ENCODE measurements at regions not wholly inside any gene's neighbourhood (a gene's known extent, or its start where the extent isn't known, plus 50 kb on each side); places are given as distances from the start of the nearest gene placed in this dataset.
"Not testable (repeated sequence)": the region's sequence is repeated elsewhere in the genome, so short reads cannot be mapped to it uniquely, and the experiment has no call there.

DNA sequence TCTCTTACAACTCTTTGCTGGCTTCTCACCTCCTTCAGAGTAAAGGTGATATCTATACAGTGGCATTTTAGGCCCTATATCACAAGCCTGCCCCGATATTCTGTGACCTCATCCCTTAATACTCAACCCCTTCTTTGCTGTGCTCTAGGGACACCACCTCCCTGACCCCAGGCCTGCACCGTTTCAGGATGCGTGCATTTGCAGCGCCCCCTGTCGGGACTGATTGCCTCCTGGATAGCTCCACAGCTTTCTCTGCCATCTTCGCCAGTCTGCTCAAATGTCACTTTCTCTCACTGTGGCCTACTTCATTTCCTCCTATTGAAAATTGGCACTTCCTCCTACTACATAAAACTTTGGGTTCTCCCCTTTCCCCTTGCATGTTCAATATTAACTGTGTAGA is 289.6 kb downstream of the SOCS6 start:
- no peak for DNase-seq (ENCODE audit: low read depth)
- H3K4me3 ChIP-seq (ENCODE audit: control insufficient read depth, low read depth, low read length), result no peak overlapping the region
- TF ChIP-seq, protein P1, sequence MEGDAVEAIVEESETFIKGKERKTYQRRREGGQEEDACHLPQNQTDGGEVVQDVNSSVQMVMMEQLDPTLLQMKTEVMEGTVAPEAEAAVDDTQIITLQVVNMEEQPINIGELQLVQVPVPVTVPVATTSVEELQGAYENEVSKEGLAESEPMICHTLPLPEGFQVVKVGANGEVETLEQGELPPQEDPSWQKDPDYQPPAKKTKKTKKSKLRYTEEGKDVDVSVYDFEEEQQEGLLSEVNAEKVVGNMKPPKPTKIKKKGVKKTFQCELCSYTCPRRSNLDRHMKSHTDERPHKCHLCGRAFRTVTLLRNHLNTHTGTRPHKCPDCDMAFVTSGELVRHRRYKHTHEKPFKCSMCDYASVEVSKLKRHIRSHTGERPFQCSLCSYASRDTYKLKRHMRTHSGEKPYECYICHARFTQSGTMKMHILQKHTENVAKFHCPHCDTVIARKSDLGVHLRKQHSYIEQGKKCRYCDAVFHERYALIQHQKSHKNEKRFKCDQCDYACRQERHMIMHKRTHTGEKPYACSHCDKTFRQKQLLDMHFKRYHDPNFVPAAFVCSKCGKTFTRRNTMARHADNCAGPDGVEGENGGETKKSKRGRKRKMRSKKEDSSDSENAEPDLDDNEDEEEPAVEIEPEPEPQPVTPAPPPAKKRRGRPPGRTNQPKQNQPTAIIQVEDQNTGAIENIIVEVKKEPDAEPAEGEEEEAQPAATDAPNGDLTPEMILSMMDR (conservative IDR thresholded peaks at IDR 0.05; ENCODE audit: control insufficient read depth, insufficient read depth, low read depth, low read length), result no peak

DNA sequence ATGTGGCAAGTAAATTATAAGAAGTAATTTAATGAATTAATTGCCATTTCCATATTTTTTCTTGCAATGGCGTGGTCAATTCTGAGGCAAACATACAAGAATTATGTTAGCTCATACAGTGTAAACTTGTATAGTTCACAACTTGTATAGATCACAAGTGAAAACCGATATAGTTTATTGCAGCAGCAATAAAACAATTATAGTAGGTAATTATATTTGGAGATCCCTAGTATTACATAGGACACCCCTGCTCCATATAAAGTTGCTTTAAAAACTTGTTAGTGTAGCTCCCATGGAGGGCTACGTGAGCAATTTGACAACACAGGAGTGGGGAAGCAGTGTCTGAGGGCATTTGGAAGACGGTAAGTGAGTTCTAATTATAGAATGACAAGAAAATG is 288.2 kb downstream of the SOCS6 start:
- no peak overlapping the region for H3K4me3 ChIP-seq (ENCODE audit: control insufficient read depth, low read depth, low read length)
- TF ChIP-seq, protein P1 (conservative IDR thresholded peaks at IDR 0.05; ENCODE audit: control insufficient read depth, insufficient read depth, low read depth, low read length), result no peak
- DNase-seq (ENCODE audit: low read depth), result no peak

DNA sequence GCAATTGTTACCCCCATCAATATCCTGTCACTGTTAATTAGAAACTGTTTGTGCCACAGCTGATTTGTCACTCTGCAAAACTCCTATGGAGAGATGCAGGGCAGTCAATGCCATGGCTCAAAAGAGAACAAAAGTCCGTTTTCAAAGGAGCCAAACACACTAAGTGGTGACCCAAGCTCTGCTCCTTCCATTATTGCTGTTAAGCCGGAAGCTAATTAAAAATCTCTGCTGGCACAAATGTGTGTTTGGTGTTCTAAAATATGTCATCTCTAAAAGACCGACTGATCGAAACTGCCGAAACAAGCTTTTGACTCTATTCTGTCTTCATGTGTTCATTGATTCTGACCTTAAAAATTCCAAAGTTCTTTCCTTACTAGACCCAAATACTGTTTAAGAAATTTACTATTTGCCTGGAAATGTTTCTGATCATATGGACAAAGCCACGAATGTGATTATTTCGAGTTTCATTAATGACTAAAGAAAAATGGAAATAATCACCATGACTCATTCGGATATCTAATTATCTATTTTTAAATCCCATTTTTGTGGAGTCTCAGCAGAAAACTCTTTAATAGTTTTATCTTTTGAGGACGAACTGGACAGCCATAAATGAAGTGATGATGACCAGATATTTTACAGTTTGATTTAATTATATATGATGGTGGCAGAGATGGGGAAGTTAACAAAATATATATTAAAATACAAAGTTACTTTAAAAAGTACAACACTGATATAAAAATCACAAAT is 287.6 kb downstream of the SOCS6 start:
- TF ChIP-seq, protein P1 (conservative IDR thresholded peaks at IDR 0.05; ENCODE audit: control insufficient read depth, insufficient read depth, low read depth, low read length), result no peak
- DNase-seq (ENCODE audit: low read depth), result no peak
- H3K4me3 ChIP-seq (ENCODE audit: control insufficient read depth, low read depth, low read length), result no peak overlapping the region

DNA sequence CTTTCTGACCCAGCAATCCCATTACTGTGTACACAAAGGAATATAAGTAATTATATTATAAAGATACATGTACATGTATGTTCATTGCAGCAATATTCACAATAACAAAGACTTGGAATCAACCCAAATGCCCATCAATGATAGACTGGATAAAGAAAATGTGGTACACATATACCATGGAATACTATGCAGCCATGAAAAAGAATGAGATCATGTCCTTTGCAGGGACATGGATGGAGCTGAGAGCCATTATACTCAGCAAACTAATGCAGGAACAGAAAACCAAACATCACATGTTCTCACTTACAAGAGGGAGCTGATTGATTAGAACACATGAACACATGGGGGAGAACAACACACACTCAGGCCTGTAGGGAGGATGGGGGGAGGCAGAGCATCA is 286.1 kb downstream of the SOCS6 start:
- not testable (repeated sequence) for H3K4me3 ChIP-seq (ENCODE audit: control insufficient read depth, low read depth, low read length); DNase-seq (ENCODE audit: low read depth)

DNA sequence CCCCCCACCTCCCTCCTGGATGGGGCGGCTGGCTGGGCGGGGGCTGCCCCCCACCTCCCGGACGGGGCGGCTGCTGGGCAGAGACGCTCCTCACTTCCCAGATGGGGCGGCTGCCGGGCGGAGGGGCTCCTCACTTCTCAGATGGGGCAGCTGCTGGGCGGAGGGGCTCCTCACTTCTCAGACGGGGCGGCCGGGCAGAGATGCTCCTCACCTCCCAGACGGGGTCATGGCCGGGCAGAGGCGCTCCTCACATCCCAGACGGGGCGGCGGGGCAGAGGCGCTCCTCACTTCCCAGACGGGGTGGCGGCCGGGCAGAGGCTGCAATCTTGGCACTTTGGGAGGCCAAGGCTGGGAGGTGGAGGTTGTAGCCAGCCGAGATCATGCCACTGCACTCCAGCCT is 280.8 kb downstream of the SOCS6 start:
- H3K4me3 ChIP-seq (ENCODE audit: control insufficient read depth, low read depth, low read length); DNase-seq (ENCODE audit: low read depth): not testable (repeated sequence)

DNA sequence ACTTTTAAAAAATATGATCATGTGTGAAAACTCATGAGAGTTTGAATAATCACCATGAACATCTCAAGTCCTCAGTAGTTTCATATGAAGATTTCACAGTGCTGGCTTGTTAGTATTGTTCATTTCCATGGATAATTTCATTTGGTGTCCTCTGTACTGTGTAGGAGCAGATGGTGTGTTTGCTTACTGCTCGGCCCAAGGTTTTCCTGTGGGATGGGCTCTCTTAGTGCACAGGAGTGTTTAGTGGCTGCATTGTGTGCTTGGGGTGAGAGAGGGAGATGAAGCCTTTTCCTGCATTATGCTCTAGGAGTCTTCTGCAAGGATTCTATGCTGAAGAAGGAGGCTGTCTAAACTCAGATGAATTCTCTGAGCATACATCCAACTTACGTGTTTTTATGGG is 270.6 kb downstream of the SOCS6 start:
- TF ChIP-seq, protein P1 (conservative IDR thresholded peaks at IDR 0.05; ENCODE audit: control insufficient read depth, insufficient read depth, low read depth, low read length), result no peak
- H3K4me3 ChIP-seq (ENCODE audit: control insufficient read depth, low read depth, low read length), result no peak overlapping the region
- DNase-seq (ENCODE audit: low read depth), result no peak

DNA sequence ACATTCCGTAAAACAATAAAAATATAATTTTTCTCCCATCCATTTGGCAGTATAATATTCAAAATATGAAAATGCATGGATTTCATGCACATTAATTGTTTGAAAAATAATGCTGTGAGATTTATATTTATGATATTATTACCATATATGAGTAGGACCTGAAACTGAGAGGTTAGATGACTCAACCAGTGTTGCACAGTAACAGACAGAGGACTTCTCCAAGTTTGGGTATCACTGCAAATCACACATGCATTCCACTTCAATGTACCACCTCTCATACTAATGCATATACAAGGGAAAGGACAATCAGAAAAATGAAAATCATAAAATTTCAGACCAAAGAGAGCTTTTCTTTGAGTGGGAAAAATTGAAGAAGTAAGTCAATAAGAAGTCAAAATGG is 269.5 kb downstream of the SOCS6 start:
- TF ChIP-seq, protein P1 (conservative IDR thresholded peaks at IDR 0.05; ENCODE audit: control insufficient read depth, insufficient read depth, low read depth, low read length), result no peak
- no peak for DNase-seq (ENCODE audit: low read depth)
- no peak overlapping the region for H3K4me3 ChIP-seq (ENCODE audit: control insufficient read depth, low read depth, low read length)

DNA sequence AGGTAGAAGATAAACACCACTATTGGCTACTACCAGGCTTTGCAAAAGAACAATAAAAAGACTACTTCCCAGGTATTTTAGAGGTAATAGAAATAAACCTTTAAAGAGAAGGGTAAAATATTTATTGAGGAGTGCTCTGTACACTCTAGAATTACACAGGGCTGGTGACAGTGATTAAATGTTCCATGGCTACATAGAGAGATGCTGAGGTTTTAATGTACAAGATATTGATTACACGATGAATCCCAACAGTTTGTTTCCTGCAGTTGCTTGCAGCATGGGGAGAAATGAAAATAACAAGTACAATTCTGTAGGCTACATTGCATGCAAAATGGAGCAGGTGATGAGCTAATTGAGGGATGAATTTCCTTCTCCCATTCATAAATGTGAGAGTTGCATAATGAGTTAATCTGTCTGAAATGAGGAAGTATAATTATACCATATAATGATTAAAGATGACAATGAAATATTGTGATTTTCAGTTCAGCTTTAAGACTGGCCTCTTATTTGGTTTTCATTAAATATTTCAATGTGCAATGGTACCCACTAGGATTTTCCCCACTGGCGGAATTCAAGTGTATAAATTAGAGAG is 266.1 kb downstream of the SOCS6 start:
- H3K4me3 ChIP-seq (ENCODE audit: control insufficient read depth, low read depth, low read length), result no peak overlapping the region
- TF ChIP-seq, protein P1 (conservative IDR thresholded peaks at IDR 0.05; ENCODE audit: control insufficient read depth, insufficient read depth, low read depth, low read length), result no peak
- no peak for DNase-seq (ENCODE audit: low read depth)
